Posterior cingulate gyrus (tissue), 11 donors: ENCODE measurements at regions not wholly inside any gene's neighbourhood (a gene's known extent, or its start where the extent isn't known, plus 50 kb on each side); places are given as distances from the start of the nearest gene placed in this dataset.
"Not testable (repeated sequence)": the region's sequence is repeated elsewhere in the genome, so short reads cannot be mapped to it uniquely, and the experiment has no call there.

ENCODE experiments used
- DNase-seq, 10 donors: peaks; one replicate each; pipeline versions ENCODE4 v3.0.0 to v3.0.0-alpha.2; 2020 to 2021; ENCODE audit warnings: mixed read lengths in 3 of 10
- intact Hi-C: fragments of 100-400 bp; cut with DNase I; formaldehyde crosslinking; loops from one replicate; pipeline ENCODE4 v1.15.1; 2023

GRCh38 chr21:9361615-9362014, 1159.8 kb upstream of the TPTE start:
- intact Hi-C loops, result not testable (repeated sequence)
- peak in 2 of 10 donors; percentile 8 to 55 for DNase-seq

GRCh38 chr21:9362309-9362708, 1159.1 kb upstream of the TPTE start:
- intact Hi-C loops, result not testable (repeated sequence)
- DNase-seq, result peak in 8 of 10 donors; percentile 2 to 85 (median 19)

- DNase-seq, result peak in 4 of 10 donors; percentile 8 to 81 (median 62)
Observed at GRCh38 chr21:9365815-9366214, 1155.6 kb upstream of the TPTE start.

GRCh38 chr21:9366578-9366977, 1154.8 kb upstream of the TPTE start:
- peak in 1 of 10 donors; percentile 3 for DNase-seq
- intact Hi-C loops, result not testable (repeated sequence)

More at GRCh38 chr21:9365815-9366214, 1155.6 kb upstream of the TPTE start:
- intact Hi-C loops, result not testable (repeated sequence)
